ENCODE measurements at regions not wholly inside any gene's neighbourhood (a gene's known extent, or its start where the extent isn't known, plus 50 kb on each side); places are given as distances from the start of the nearest gene placed in this dataset.

DNA sequence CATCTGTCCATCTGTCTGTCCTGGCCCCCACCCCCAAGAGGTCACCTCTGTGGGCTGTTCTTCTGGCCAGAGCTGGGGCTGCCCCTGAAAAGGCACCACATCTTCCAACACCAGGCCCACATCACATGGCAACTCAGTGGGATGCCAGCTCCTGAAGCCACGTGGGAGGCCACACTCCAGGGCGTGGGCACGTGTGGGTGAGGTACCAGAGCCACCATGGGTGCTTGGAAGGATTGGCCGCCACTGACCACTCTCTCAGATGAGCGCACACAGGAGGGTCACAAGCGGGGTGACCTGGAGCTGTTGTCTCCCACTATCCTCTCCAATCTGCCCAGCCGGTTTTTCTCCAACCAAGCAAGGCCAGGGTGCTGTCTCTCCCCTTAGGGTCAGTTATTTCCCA lies 197.9 kb downstream of the TFCP2L1 start:
- TF ChIP-seq, protein P1, sequence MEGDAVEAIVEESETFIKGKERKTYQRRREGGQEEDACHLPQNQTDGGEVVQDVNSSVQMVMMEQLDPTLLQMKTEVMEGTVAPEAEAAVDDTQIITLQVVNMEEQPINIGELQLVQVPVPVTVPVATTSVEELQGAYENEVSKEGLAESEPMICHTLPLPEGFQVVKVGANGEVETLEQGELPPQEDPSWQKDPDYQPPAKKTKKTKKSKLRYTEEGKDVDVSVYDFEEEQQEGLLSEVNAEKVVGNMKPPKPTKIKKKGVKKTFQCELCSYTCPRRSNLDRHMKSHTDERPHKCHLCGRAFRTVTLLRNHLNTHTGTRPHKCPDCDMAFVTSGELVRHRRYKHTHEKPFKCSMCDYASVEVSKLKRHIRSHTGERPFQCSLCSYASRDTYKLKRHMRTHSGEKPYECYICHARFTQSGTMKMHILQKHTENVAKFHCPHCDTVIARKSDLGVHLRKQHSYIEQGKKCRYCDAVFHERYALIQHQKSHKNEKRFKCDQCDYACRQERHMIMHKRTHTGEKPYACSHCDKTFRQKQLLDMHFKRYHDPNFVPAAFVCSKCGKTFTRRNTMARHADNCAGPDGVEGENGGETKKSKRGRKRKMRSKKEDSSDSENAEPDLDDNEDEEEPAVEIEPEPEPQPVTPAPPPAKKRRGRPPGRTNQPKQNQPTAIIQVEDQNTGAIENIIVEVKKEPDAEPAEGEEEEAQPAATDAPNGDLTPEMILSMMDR (IDR thresholded peaks at IDR 0.05; ENCODE audit: extremely low read depth, insufficient read depth, missing control alignments): no peak
- in situ Hi-C loops (cut with MboI; ENCODE audit: low pct_unique_long_range_greater_than_20kb, low sequenced_read_pairs, unreplicated experiment): loop anchor here (25.0 kb wide), 2 partner anchors 250 to 400 kb away; no protein-coding TSS in a partner anchor
- no peak for DNase-seq (ENCODE audit: low spot score)

DNA sequence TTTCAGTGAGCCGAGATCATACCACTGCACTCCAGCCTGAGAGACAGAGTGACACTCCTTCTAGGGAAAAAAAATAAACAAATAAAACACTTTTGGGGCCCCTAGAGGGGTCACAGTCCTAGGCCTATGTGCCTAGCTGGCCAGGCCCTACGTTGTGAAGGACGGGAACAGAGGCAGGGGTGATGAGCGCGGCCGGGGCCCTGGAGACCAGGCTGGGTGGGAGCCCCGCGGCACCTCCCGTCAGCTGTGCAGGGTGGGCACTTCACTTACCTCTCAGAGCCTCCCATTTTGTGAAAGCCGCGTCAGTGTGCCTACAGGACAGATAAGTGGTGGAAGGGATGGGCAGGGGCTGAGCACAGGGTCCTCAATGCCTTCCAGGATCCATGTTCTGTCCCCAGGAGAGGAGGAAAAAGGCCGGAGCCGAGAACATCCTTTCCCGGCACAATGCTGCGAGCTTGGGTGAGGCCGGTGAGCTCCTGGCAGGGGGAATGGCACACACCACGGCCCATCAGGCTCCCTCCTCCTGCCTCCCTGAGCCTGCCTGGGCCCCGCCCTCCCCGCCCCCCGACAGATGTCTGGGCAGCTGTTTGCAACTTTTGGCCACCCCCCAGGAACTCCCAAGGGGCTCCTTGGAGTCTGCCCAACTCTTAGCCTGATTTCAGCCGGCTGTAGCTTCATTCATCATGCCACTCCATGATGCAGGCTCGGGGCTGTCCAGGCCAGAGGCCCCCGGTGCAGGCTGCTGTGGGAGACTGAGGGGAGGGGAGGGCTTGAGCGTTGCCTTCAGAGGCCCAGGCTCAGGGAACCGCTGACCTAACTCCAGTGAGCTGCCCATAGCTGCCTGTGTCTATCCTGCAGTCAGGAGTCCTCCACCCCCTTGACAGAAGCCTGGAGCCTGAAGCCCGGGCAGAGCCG lies 196.5 kb downstream of the TFCP2L1 start:
- in situ Hi-C loops (cut with MboI; ENCODE audit: low pct_unique_long_range_greater_than_20kb, low sequenced_read_pairs, unreplicated experiment): loop anchor here (25.0 kb wide), 2 partner anchors 249 to 401 kb away; no protein-coding TSS in a partner anchor
- TF ChIP-seq, protein P1 (IDR thresholded peaks at IDR 0.05; ENCODE audit: extremely low read depth, insufficient read depth, missing control alignments): no peak

DNA sequence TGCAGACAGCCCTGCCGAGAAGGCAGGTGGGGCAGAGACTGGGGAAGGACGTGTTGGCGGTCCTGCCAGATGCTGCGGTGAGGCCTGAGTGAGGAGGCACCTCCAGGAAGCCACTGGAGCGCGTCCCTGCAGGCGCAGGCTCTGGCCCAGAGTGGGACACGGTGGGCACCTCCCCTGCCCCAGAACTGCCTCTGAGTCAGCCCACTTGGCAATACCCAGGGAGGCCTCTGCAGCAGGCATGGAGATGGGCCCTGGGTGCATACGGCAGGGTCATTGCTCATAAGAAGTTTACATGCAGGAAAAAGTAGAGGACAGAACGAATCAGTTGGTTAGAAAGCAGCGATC lies 195.9 kb downstream of the TFCP2L1 start:
- in situ Hi-C loops (cut with MboI; ENCODE audit: low pct_unique_long_range_greater_than_20kb, low sequenced_read_pairs, unreplicated experiment): loop anchor here (25.0 kb wide), 2 partner anchors 248 to 402 kb away; no protein-coding TSS in a partner anchor

More for the DNA sequence above, 196.5 kb downstream of the TFCP2L1 start:
- no peak for DNase-seq (ENCODE audit: low spot score)

DNA sequence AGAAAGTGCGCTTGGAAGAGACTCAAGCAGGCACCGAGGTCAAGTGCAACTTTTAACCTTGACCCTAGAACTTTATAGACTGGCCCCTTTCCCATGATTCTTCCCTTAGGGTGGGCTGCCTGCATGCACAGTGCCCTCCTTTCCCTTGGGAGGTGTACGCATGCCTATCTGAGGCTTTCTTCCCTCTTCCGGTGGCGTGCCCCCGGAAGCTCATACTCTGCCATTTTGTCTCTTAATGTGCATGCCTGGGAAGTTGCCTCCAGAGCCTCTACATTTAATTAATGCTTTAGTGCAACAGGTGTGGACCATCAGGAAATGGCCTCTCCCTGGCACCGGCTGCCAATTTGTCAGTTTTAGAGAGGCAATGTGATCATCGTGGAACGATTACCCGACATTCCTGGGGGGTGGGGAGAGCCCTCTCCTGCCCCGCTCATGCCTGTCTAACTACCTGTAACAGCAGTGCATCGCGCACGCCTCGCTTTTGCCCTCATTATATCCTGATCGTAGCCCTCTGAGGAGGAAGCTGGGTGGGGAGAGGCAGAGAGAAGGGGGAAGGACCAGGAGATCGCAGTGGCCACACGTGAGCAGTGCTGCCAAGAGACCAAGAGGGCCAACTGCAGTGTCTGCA lies 194.8 kb downstream of the TFCP2L1 start:
- in situ Hi-C loops (cut with MboI; ENCODE audit: low pct_unique_long_range_greater_than_20kb, low sequenced_read_pairs, unreplicated experiment): loop anchor here (25.0 kb wide), 2 partner anchors 247 to 403 kb away; no protein-coding TSS in a partner anchor
- TF ChIP-seq, protein P1 (IDR thresholded peaks at IDR 0.05; ENCODE audit: extremely low read depth, insufficient read depth, missing control alignments): no peak
- no peak for DNase-seq (ENCODE audit: low spot score)

More for the DNA sequence above, 195.9 kb downstream of the TFCP2L1 start:
- TF ChIP-seq, protein P1 (IDR thresholded peaks at IDR 0.05; ENCODE audit: extremely low read depth, insufficient read depth, missing control alignments): no peak
- no peak for DNase-seq (ENCODE audit: low spot score)

DNA sequence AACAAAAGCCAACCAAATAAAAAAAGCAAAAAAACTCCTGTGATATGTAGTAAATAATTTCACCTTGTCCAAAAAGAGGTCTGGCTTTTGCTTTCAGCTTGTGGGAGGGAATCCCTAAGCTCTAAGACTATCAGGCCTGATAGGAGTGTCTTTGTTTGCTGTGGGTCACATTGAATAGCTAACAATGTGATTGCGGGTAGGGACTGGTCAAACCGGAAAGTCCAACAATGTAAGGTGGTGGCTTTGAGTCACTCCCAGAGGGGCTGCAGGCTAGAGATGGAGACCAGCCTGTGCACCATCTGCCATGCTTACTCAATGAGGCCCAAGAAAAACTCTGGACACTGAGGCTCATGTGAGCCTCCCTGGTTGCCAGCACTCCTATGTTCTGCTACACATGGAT lies 192.9 kb downstream of the TFCP2L1 start:
- in situ Hi-C loops (cut with MboI; ENCODE audit: low pct_unique_long_range_greater_than_20kb, low sequenced_read_pairs, unreplicated experiment): loop anchor here (25.0 kb wide), 2 partner anchors 245 to 405 kb away; no protein-coding TSS in a partner anchor
- DNase-seq (ENCODE audit: low spot score): no peak
- TF ChIP-seq, protein P1 (IDR thresholded peaks at IDR 0.05; ENCODE audit: extremely low read depth, insufficient read depth, missing control alignments): no peak

DNA sequence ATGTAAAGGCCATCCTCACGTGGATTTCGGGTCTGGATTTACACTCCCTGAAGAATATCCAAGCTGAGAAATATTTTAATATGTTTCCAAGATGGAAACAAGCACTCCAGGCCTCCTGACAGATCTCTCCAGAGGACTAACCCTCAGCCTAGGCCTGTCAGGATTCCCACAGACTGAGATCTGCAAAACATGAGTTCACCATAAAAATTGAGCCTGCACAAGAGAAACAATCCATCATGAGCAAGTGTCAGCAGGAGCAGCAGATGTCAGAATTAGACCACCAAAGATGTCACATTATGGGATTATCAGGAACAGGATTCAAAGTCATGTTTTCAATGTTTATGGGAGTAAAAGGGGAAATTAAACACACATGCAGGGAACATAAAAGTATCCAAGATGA lies 191.3 kb downstream of the TFCP2L1 start:
- TF ChIP-seq, protein P1 (IDR thresholded peaks at IDR 0.05; ENCODE audit: extremely low read depth, insufficient read depth, missing control alignments): no peak
- DNase-seq (ENCODE audit: low spot score): no peak
- in situ Hi-C loops (cut with MboI; ENCODE audit: low pct_unique_long_range_greater_than_20kb, low sequenced_read_pairs, unreplicated experiment): loop anchor here (25.0 kb wide), 2 partner anchors 244 to 406 kb away; no protein-coding TSS in a partner anchor
